Muscle of leg (tissue), 2 donors: ENCODE measurements at regions not wholly inside any gene's neighbourhood (a gene's known extent, or its start where the extent isn't known, plus 50 kb on each side); places are given as distances from the start of the nearest gene placed in this dataset.

Source experiments
- DNase-seq: peaks from one replicate; pipeline ENCODE4 v3.0.0; 2013
- H3K27ac ChIP-seq: one replicate; pipeline ENCODE4 v1.5.1; 2013; ENCODE audit warnings: mild to moderate bottlenecking, low read length, control low read depth
- H3K27me3 ChIP-seq: one replicate; pipeline ENCODE4 v1.6.1; 2013; ENCODE audit warnings: low read length; ENCODE audit not compliant: control insufficient read depth, insufficient read depth
- H3K36me3 ChIP-seq: one replicate; pipeline ENCODE4 v1.6.1; 2013; ENCODE audit warnings: low read length; ENCODE audit not compliant: control insufficient read depth, insufficient read depth
- H3K4me1 ChIP-seq: one replicate; pipeline ENCODE4 v1.6.1; 2013; ENCODE audit warnings: low read length; ENCODE audit not compliant: control insufficient read depth, insufficient read depth
- H3K4me3 ChIP-seq: one replicate; pipeline ENCODE4 v1.5.1; 2013; ENCODE audit warnings: low read length, control low read depth
- H3K9me3 ChIP-seq: replicated peaks from 2 replicates; pipeline ENCODE4 v1.6.1; 2013; ENCODE audit warnings: low read depth, low read length; ENCODE audit not compliant: control insufficient read depth

DNA sequence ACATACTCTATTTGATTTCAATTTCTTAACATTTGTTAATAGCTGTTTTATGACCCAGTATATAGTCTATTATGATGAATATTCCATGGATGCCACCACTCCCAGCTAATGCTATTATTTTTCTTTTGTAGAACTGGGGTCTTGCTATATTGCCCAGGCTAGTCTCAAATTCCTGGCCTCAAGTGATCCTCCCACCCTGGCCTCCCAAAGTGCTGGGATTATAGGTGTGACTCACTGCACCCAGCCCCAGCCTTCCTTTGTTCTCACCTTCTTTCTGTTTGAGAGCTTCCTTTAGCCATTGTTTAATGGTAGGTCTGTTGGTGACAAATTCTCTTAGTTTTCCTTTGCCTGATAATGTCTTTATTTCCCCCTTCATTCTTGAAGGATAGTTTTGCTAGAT lies 52.9 kb upstream of the AMOTL1 start:
- no peak for DNase-seq
- H3K4me3 ChIP-seq: no peak overlapping the region
- no peaks in the 10 kb centered on the region for H3K27me3 ChIP-seq

DNA sequence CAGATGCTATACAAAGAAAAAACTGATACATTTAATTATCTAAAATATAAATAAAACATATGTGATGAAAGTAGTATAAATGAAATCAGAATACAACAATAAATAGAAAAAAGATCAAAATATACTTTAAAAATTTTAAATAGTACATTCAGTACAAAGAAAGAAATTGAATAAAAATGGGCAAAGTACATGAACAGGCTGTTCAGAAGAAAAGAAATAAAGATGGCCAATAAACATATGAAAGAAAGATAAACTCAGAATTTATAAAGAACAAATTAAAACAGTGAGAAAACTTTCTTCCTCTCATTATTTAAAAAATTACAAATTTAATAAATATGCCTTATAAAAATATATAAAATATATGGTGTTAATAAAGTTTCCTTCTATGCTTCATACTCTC lies 50.5 kb upstream of the AMOTL1 start:
- no peak overlapping the region for H3K27ac ChIP-seq

More for the DNA sequence above, 52.9 kb upstream of the AMOTL1 start:
- Histone ChIP-seq H3K4me1 (peaks cover 3% of the 10 kb centered on the region), H3K36me3 (no peaks in the 10 kb centered on the region), H3K27ac (no peak overlapping the region), H3K9me3 (no peaks in the 10 kb centered on the region)

More for the DNA sequence above, 50.5 kb upstream of the AMOTL1 start:
- DNase-seq: no peak
- no peaks in the 10 kb centered on the region for H3K27me3 ChIP-seq
- H3K9me3 ChIP-seq: no peaks in the 10 kb centered on the region
- peaks cover 3% of the 10 kb centered on the region for H3K4me1 ChIP-seq
- no peaks in the 10 kb centered on the region for H3K36me3 ChIP-seq
- no peak overlapping the region for H3K4me3 ChIP-seq
